Panc1 (cell line): ENCODE measurements at regions not wholly inside any gene's neighbourhood (a gene's known extent, or its start where the extent isn't known, plus 50 kb on each side); places are given as distances from the start of the nearest gene placed in this dataset.

Source experiments
- CTCF ChIP-seq: fragments of 450-650 bp; IDR thresholded peaks from 2 replicates; pipeline ENCODE4 v1.5.1; 2017; ENCODE audit warnings: mild to moderate bottlenecking
- POLR2AphosphoS5 ChIP-seq: IDR thresholded peaks from 2 replicates; pipeline ENCODE4 v1.6.1; 2012; ENCODE audit warnings: mild to moderate bottlenecking, low read depth, low read length, moderate library complexity
- REST ChIP-seq, 2 experiments: IDR thresholded peaks; 2 replicates each; pipeline ENCODE4 v1.6.1; 2011 to 2012; ENCODE audit warnings: low read depth in 2 of 2, control low read depth in 1 of 2, low read length in 1 of 2, mild to moderate bottlenecking in 1 of 2, moderate library complexity in 1 of 2; ENCODE audit not compliant: insufficient read depth in 1 of 2
- SIN3A ChIP-seq: IDR thresholded peaks from 2 replicates; pipeline ENCODE4 v1.6.1; 2012; ENCODE audit warnings: low read depth, mild to moderate bottlenecking, low read length, moderate library complexity, borderline replicate concordance; ENCODE audit not compliant: insufficient read depth
- TCF7L2 ChIP-seq: IDR thresholded peaks from 2 replicates; pipeline ENCODE4 v1.6.1; 2011; ENCODE audit warnings: mild to moderate bottlenecking, low read depth, low read length, inconsistent platforms

GRCh38 chr11:21817696-21818095 lies 375.2 kb upstream of the ANO5 start:
- no peak for TF ChIP-seq CTCF
- TF ChIP-seq POLR2AphosphoS5: no peak
- TF ChIP-seq REST (IDR thresholded peaks at IDR 0.05; ENCODE audit: insufficient read depth in 1 of 2, low read depth in 2 of 2, low read length in 1 of 2): no peak
- no peak for TF ChIP-seq SIN3A
- no peak for TF ChIP-seq TCF7L2
